ENCODE measurements at regions not wholly inside any gene's neighbourhood (a gene's known extent, or its start where the extent isn't known, plus 50 kb on each side); places are given as distances from the start of the nearest gene placed in this dataset.

DNA sequence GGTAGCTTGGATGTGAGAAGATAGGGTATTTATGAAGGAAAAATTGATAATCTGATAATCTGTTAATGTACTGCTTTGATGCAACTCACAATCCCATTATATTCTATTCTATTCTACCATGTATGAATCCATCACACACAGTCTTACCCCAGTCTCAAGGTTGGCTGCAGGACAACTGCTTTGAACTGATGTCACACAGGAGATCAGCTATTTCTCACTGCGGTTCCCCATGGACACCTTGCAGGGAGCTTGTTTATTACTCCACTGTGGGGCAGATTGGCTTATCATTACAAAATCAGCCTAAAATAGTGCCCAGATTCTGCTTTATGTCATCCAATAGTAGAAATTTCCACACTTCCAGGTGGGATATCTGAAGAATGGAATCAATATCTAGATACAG, 61.0 kb upstream of the HS3ST5 start:
- no peak for DNase-seq

GRCh38 chr6:114398481-114398880, 55.7 kb upstream of the HS3ST5 start:
- DNase-seq: no peak
